DND-41 (cell line): ENCODE measurements at regions not wholly inside any gene's neighbourhood (a gene's known extent, or its start where the extent isn't known, plus 50 kb on each side); places are given as distances from the start of the nearest gene placed in this dataset.

Source experiments
- ATAC-seq: fragments of 200-7000 bp; cut with Tn5 transposase; 3 replicates; pipeline ENCODE4 v1.9.1; 2021; ENCODE audit warnings: low read depth; ENCODE audit not compliant: insufficient read depth
- DNase-seq: peaks from one replicate; pipeline ENCODE4 v3.0.0-alpha.2; 2020
- H2AFZ ChIP-seq: 2 replicates; pipeline ENCODE4 v1.6.0; 2012; ENCODE audit warnings: low read depth, low read length
- H3K27ac ChIP-seq: 2 replicates; pipeline ENCODE4 v1.5.1; 2012; ENCODE audit warnings: low read length, inconsistent platforms
- H3K27me3 ChIP-seq: fragments of 200-600 bp; sonication (generic); 2 replicates; pipeline ENCODE4 v1.6.0; 2012; ENCODE audit warnings: low read length, mild to moderate bottlenecking, inconsistent platforms; ENCODE audit not compliant: insufficient read depth, poor library complexity
- H3K36me3 ChIP-seq: 2 replicates; pipeline ENCODE4 v1.5.1; 2012; ENCODE audit warnings: low read length, inconsistent platforms; ENCODE audit not compliant: insufficient read depth
- H3K4me1 ChIP-seq: 2 replicates; pipeline ENCODE4 v1.5.1; 2012; ENCODE audit warnings: mild to moderate bottlenecking, low read length; ENCODE audit not compliant: insufficient read depth
- H3K4me2 ChIP-seq: 2 replicates; pipeline ENCODE4 v1.6.0; 2012; ENCODE audit warnings: mild to moderate bottlenecking, moderate library complexity, low read length, inconsistent platforms; ENCODE audit not compliant: insufficient read depth
- H3K4me3 ChIP-seq, 2 experiments: fragments of 200-600 bp in 1 of 2; shearing (Covaris generic) in 1 of 2; 2 replicates each; pipeline ENCODE4 v1.5.1; 2012 to 2016; ENCODE audit warnings: inconsistent platforms in 2 of 2, low read length in 2 of 2, mild to moderate bottlenecking in 2 of 2, low read depth in 1 of 2, moderate library complexity in 1 of 2
- H3K79me2 ChIP-seq: 2 replicates; pipeline ENCODE4 v1.6.0; 2012; ENCODE audit warnings: low read length, inconsistent platforms; ENCODE audit not compliant: insufficient read depth
- H3K9ac ChIP-seq: 2 replicates; pipeline ENCODE4 v1.6.0; 2012; ENCODE audit warnings: low read depth, mild to moderate bottlenecking, inconsistent platforms, low read length, moderate library complexity
- H3K9me3 ChIP-seq: 2 replicates; pipeline ENCODE4 v1.5.1; 2012; ENCODE audit warnings: low read length, moderate library complexity, mild to moderate bottlenecking, inconsistent platforms; ENCODE audit not compliant: insufficient read depth, severe bottlenecking
- H4K20me1 ChIP-seq: 2 replicates; pipeline ENCODE4 v1.6.0; 2012; ENCODE audit warnings: low read length; ENCODE audit not compliant: insufficient read depth
- CTCF ChIP-seq: IDR thresholded peaks from 2 replicates; pipeline ENCODE4 v1.5.1; 2012; ENCODE audit warnings: borderline replicate concordance, low read length, moderate library complexity, mild to moderate bottlenecking; ENCODE audit not compliant: poor library complexity, severe bottlenecking; ENCODE audit errors: extremely low read depth
- EZH2 ChIP-seq: IDR thresholded peaks from 3 replicates; pipeline ENCODE4 v1.6.1; 2012; ENCODE audit warnings: borderline replicate concordance, low read depth, mild to moderate bottlenecking, moderate library complexity, low read length, inconsistent platforms; ENCODE audit not compliant: severe bottlenecking

GRCh38 chr11:87399341-87399740 is 361.6 kb downstream of the TMEM135 start:
- H3K4me1 ChIP-seq = no peaks in the 10 kb centered on the region
- TF ChIP-seq EZH2 = no peak
- TF ChIP-seq CTCF = no peak
- no peak for ATAC-seq

GRCh38 chr11:87398931-87399330 is 361.2 kb downstream of the TMEM135 start:
- Histone ChIP-seq H3K27ac (no peak overlapping the region), H4K20me1 (no peaks in the 10 kb centered on the region), H3K4me2 (no peak overlapping the region), H2AFZ (no peak overlapping the region), H3K36me3 (no peaks in the 10 kb centered on the region), H3K79me2 (no peaks in the 10 kb centered on the region), H3K4me1 (no peaks in the 10 kb centered on the region), H3K4me3 (no peak overlapping the region), H3K27me3 (no peaks in the 10 kb centered on the region), H3K9me3 (no peaks in the 10 kb centered on the region), H3K9ac (no peak overlapping the region)
- TF ChIP-seq EZH2 (no peak), CTCF (no peak)
- no peak for DNase-seq
- no peak for ATAC-seq

More at GRCh38 chr11:87399341-87399740, 361.6 kb downstream of the TMEM135 start:
- no peaks in the 10 kb centered on the region for H3K27me3 ChIP-seq
- no peaks in the 10 kb centered on the region for H3K79me2 ChIP-seq
- DNase-seq = no peak
- H3K36me3 ChIP-seq = no peaks in the 10 kb centered on the region
- H3K9ac ChIP-seq = no peak overlapping the region
- H3K4me3 ChIP-seq = no peak overlapping the region
- H3K9me3 ChIP-seq = no peaks in the 10 kb centered on the region
- H3K4me2 ChIP-seq = no peak overlapping the region
- H3K27ac ChIP-seq = no peak overlapping the region
- H2AFZ ChIP-seq = no peak overlapping the region
- no peaks in the 10 kb centered on the region for H4K20me1 ChIP-seq

GRCh38 chr11:87397011-87397865 is 359.5 kb downstream of the TMEM135 start:
- Histone ChIP-seq H4K20me1 (no peaks in the 10 kb centered on the region), H2AFZ (no peak overlapping the region), H3K36me3 (no peaks in the 10 kb centered on the region), H3K9ac (no peak overlapping the region), H3K27ac (no peak overlapping the region), H3K4me1 (no peaks in the 10 kb centered on the region), H3K79me2 (no peaks in the 10 kb centered on the region), H3K9me3 (no peaks in the 10 kb centered on the region), H3K4me2 (no peak overlapping the region), H3K27me3 (no peaks in the 10 kb centered on the region), H3K4me3 (no peak overlapping the region)
- TF ChIP-seq EZH2 (no peak), CTCF (no peak)
- no peak for DNase-seq
- no peak for ATAC-seq
